ENCODE measurements at regions not wholly inside any gene's neighbourhood (a gene's known extent, or its start where the extent isn't known, plus 50 kb on each side); places are given as distances from the start of the nearest gene placed in this dataset.

- TF ChIP-seq, protein P1, sequence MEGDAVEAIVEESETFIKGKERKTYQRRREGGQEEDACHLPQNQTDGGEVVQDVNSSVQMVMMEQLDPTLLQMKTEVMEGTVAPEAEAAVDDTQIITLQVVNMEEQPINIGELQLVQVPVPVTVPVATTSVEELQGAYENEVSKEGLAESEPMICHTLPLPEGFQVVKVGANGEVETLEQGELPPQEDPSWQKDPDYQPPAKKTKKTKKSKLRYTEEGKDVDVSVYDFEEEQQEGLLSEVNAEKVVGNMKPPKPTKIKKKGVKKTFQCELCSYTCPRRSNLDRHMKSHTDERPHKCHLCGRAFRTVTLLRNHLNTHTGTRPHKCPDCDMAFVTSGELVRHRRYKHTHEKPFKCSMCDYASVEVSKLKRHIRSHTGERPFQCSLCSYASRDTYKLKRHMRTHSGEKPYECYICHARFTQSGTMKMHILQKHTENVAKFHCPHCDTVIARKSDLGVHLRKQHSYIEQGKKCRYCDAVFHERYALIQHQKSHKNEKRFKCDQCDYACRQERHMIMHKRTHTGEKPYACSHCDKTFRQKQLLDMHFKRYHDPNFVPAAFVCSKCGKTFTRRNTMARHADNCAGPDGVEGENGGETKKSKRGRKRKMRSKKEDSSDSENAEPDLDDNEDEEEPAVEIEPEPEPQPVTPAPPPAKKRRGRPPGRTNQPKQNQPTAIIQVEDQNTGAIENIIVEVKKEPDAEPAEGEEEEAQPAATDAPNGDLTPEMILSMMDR (IDR thresholded peaks at IDR 0.05 in 4 of 5, conservative IDR thresholded peaks at IDR 0.05 in 1 of 5): no peak
- no peak for TF ChIP-seq POLR2A (IDR thresholded peaks at IDR 0.05)
Measured at GRCh38 chr4:12674184-12674583, 810.0 kb downstream of the RAB28 start.
